Tongue (tissue), 1 donor: ENCODE measurements at regions not wholly inside any gene's neighbourhood (a gene's known extent, or its start where the extent isn't known, plus 50 kb on each side); places are given as distances from the start of the nearest gene placed in this dataset. TPM values are rescaled to one million over a fixed set of nuclear protein-coding genes. Genes with fewer than 3 reads are reported as not detected.

Source experiments
- small RNA-seq: library from RNA; depleted of rRNA; stranded (forward); fragments of <200 nt; gene quantifications from one replicate; pipeline ENCODE3, GENCODE V24; 2014; ENCODE audit warnings: low replicate concordance

Small RNA genes in the stretch of these regions (small RNA-seq; reads per million reads assigned to genes)
- not detected for gene RNA5SP157
